ENCODE measurements at regions not wholly inside any gene's neighbourhood (a gene's known extent, or its start where the extent isn't known, plus 50 kb on each side); places are given as distances from the start of the nearest gene placed in this dataset.

DNA sequence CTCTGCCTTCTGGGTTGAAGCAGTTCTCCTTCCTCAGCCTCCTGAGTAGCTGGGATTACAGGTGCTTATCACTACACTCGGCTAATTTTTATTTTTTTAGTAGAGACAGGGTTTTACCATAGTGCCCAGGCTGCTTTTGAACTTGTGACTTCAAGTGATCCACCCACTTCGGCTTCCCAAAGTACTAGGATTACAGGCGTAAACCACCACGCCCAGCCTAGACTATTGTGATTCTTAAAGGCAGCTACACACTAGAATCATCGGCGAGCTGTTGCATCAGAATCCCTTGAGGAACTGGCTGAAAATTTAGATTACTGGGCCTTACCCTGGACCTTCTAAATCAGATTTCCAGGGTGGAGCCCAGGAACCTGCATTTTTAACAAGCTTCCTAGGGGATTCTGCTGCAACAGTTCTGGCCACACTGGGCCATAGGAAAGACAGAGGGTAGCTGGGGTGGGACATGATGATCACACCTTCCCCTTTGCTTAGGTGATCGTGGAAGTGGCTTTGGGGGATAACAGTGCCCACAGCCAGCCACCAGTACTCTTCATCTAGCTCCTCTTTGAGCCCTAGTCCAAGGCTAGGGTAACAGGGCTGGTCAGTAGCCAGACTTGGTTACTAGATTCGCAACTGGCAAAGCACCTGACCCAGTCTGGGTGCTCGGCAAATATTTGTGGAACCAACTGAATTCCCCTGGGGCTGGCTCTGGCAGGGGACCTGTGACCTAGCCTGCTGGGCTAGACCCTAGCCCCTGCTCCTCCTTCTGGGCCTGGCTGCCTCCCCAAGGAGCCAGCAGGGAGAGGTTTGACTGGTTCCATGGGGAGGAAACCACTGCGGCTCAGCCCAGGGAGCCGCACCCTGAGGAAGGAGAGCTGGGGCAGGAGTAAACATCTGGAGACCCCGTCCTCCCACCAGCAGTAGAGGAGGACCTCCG is 67.1 kb upstream of the DUSP5 start:
- no peak for TF ChIP-seq GATA2 (IDR thresholded peaks at IDR 0.05; ENCODE audit: low read depth, low read length)
- no peak for TF ChIP-seq GATA3 (IDR thresholded peaks at IDR 0.05; ENCODE audit: low read depth, low read length)
